HepG2 (cell line): ENCODE measurements at regions not wholly inside any gene's neighbourhood (a gene's known extent, or its start where the extent isn't known, plus 50 kb on each side); places are given as distances from the start of the nearest gene placed in this dataset.

ENCODE experiments used
- EZH2 ChIP-seq: conservative IDR thresholded peaks from 2 replicates; pipeline ENCODE4 v1.6.1; 2012; ENCODE audit warnings: mild to moderate bottlenecking, low read depth, low read length, moderate library complexity
- NBN ChIP-seq: fragments of 450-650 bp; conservative IDR thresholded peaks from 2 replicates; pipeline ENCODE4 v1.6.1; 2017
- NR3C1 ChIP-seq: sonication (generic); formaldehyde crosslinking; IDR thresholded peaks from 2 replicates; pipeline ENCODE4 v1.4.0; 2020; ENCODE audit warnings: missing genetic modification reagents
- POLR2A ChIP-seq, 2 experiments: IDR thresholded peaks; 2 replicates each; pipeline ENCODE4 v1.6.1; 2011; ENCODE audit warnings: low read depth in 2 of 2, low read length in 2 of 2, mild to moderate bottlenecking in 1 of 2, moderate library complexity in 1 of 2; ENCODE audit not compliant: insufficient read depth in 1 of 2
- SOX6 ChIP-seq, 2 experiments: fragments of 450-650 bp in 1 of 2; sonication (generic) in 1 of 2; formaldehyde crosslinking in 1 of 2; IDR thresholded peaks; 2 replicates each; pipeline versions ENCODE4 v1.4.0 to v1.6.1; 2017 to 2020; ENCODE audit warnings: antibody characterized with exemption in 1 of 2, mild to moderate bottlenecking in 1 of 2, missing genetic modification reagents in 1 of 2
- TBL1XR1 ChIP-seq: fragments of 150-350 bp; IDR thresholded peaks from 2 replicates; pipeline ENCODE4 v1.6.1; 2014; ENCODE audit warnings: borderline replicate concordance, low read length; ENCODE audit not compliant: partially characterized antibody
- TF ChIP-seq, protein P1 (sequence below), 2 experiments: sonication (generic) in 1 of 2; formaldehyde crosslinking in 1 of 2; IDR thresholded peaks; 2 replicates each; pipeline versions ENCODE4 v1.4.0 to v1.6.1; 2016 to 2020; ENCODE audit warnings: borderline replicate concordance in 1 of 2, low read depth in 1 of 2, mild to moderate bottlenecking in 1 of 2, missing genetic modification reagents in 1 of 2
- TF ChIP-seq, protein P2 (sequence below): sonication (generic); formaldehyde crosslinking; IDR thresholded peaks from 2 replicates; pipeline ENCODE4 v1.5.0; 2020; ENCODE audit warnings: mild to moderate bottlenecking, missing genetic modification reagents, moderate library complexity
- TF ChIP-seq, protein P3 (sequence below): sonication (generic); formaldehyde crosslinking; IDR thresholded peaks from 2 replicates; pipeline ENCODE4 v1.5.0; 2020; ENCODE audit warnings: mild to moderate bottlenecking, missing genetic modification reagents
- TF ChIP-seq, protein P4 (sequence below): sonication (generic); formaldehyde crosslinking; IDR thresholded peaks from 2 replicates; pipeline ENCODE4 v1.4.0; 2020; ENCODE audit warnings: missing genetic modification reagents
- TF ChIP-seq, protein P5 (sequence below): IDR thresholded peaks from 2 replicates; pipeline ENCODE4 v1.6.1; 2016; ENCODE audit warnings: missing compliant biosample characterization, missing genetic modification reagents, borderline replicate concordance
- TF ChIP-seq, protein P6 (sequence below): sonication (generic); formaldehyde crosslinking; IDR thresholded peaks from 2 replicates; pipeline ENCODE4 v1.4.0; 2020; ENCODE audit warnings: missing genetic modification reagents
- TF ChIP-seq, protein P7 (sequence below): sonication (generic); formaldehyde crosslinking; IDR thresholded peaks from 2 replicates; pipeline ENCODE4 v1.4.0; 2020; ENCODE audit warnings: missing genetic modification reagents
- TF ChIP-seq, protein P8 (sequence below): sonication (generic); formaldehyde crosslinking; conservative IDR thresholded peaks from 2 replicates; pipeline ENCODE4 v1.8.0; 2022; ENCODE audit warnings: missing genetic modification reagents

DNA sequence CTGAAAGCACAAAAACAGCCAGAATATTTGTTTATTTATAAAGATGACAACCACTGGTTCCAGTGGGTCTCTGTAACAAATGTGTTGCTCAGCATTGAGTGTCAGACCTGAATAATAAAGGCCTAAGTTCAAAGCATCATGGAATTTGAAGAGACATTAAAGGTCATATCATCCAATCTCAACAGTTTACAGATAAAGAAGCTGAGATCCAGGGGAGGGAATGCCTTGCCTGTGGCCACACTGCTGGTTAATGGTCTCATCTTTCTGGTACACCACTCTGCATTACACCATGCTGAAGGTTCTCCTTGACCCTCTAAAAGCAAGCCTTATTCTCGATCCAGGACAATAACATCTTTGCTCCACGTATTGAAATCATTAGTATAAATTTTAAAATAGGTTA is 446.5 kb upstream of the ACVR2A start:
- TF ChIP-seq, protein P1, sequence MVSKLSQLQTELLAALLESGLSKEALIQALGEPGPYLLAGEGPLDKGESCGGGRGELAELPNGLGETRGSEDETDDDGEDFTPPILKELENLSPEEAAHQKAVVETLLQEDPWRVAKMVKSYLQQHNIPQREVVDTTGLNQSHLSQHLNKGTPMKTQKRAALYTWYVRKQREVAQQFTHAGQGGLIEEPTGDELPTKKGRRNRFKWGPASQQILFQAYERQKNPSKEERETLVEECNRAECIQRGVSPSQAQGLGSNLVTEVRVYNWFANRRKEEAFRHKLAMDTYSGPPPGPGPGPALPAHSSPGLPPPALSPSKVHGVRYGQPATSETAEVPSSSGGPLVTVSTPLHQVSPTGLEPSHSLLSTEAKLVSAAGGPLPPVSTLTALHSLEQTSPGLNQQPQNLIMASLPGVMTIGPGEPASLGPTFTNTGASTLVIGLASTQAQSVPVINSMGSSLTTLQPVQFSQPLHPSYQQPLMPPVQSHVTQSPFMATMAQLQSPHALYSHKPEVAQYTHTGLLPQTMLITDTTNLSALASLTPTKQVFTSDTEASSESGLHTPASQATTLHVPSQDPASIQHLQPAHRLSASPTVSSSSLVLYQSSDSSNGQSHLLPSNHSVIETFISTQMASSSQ (IDR thresholded peaks at IDR 0.05; ENCODE audit: low read depth): no peak
- TF ChIP-seq, protein P1 (CRISPR knock-in tag; IDR thresholded peaks at IDR 0.05; ENCODE audit: borderline replicate concordance): no peak
- TF ChIP-seq NR3C1 (CRISPR knock-in tag): no peak
- TF ChIP-seq, protein P2, sequence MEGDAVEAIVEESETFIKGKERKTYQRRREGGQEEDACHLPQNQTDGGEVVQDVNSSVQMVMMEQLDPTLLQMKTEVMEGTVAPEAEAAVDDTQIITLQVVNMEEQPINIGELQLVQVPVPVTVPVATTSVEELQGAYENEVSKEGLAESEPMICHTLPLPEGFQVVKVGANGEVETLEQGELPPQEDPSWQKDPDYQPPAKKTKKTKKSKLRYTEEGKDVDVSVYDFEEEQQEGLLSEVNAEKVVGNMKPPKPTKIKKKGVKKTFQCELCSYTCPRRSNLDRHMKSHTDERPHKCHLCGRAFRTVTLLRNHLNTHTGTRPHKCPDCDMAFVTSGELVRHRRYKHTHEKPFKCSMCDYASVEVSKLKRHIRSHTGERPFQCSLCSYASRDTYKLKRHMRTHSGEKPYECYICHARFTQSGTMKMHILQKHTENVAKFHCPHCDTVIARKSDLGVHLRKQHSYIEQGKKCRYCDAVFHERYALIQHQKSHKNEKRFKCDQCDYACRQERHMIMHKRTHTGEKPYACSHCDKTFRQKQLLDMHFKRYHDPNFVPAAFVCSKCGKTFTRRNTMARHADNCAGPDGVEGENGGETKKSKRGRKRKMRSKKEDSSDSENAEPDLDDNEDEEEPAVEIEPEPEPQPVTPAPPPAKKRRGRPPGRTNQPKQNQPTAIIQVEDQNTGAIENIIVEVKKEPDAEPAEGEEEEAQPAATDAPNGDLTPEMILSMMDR (CRISPR knock-in tag): no peak
- no peak for TF ChIP-seq POLR2A (IDR thresholded peaks at IDR 0.05; ENCODE audit: insufficient read depth in 1 of 2, low read depth in 2 of 2, low read length in 2 of 2)
- no peak for TF ChIP-seq EZH2
- TF ChIP-seq, protein P3, sequence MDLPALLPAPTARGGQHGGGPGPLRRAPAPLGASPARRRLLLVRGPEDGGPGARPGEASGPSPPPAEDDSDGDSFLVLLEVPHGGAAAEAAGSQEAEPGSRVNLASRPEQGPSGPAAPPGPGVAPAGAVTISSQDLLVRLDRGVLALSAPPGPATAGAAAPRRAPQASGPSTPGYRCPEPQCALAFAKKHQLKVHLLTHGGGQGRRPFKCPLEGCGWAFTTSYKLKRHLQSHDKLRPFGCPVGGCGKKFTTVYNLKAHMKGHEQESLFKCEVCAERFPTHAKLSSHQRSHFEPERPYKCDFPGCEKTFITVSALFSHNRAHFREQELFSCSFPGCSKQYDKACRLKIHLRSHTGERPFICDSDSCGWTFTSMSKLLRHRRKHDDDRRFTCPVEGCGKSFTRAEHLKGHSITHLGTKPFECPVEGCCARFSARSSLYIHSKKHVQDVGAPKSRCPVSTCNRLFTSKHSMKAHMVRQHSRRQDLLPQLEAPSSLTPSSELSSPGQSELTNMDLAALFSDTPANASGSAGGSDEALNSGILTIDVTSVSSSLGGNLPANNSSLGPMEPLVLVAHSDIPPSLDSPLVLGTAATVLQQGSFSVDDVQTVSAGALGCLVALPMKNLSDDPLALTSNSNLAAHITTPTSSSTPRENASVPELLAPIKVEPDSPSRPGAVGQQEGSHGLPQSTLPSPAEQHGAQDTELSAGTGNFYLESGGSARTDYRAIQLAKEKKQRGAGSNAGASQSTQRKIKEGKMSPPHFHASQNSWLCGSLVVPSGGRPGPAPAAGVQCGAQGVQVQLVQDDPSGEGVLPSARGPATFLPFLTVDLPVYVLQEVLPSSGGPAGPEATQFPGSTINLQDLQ (CRISPR knock-in tag): no peak
- no peak for TF ChIP-seq NBN
- TF ChIP-seq, protein P4, sequence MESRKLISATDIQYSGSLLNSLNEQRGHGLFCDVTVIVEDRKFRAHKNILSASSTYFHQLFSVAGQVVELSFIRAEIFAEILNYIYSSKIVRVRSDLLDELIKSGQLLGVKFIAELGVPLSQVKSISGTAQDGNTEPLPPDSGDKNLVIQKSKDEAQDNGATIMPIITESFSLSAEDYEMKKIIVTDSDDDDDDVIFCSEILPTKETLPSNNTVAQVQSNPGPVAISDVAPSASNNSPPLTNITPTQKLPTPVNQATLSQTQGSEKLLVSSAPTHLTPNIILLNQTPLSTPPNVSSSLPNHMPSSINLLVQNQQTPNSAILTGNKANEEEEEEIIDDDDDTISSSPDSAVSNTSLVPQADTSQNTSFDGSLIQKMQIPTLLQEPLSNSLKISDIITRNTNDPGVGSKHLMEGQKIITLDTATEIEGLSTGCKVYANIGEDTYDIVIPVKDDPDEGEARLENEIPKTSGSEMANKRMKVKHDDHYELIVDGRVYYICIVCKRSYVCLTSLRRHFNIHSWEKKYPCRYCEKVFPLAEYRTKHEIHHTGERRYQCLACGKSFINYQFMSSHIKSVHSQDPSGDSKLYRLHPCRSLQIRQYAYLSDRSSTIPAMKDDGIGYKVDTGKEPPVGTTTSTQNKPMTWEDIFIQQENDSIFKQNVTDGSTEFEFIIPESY (CRISPR knock-in tag): no peak
- no peak for TF ChIP-seq TBL1XR1
- no peak for TF ChIP-seq SOX6 (IDR thresholded peaks at IDR 0.05)
- no peak for TF ChIP-seq SOX6 (CRISPR knock-in tag; IDR thresholded peaks at IDR 0.05)
- TF ChIP-seq, protein P5, sequence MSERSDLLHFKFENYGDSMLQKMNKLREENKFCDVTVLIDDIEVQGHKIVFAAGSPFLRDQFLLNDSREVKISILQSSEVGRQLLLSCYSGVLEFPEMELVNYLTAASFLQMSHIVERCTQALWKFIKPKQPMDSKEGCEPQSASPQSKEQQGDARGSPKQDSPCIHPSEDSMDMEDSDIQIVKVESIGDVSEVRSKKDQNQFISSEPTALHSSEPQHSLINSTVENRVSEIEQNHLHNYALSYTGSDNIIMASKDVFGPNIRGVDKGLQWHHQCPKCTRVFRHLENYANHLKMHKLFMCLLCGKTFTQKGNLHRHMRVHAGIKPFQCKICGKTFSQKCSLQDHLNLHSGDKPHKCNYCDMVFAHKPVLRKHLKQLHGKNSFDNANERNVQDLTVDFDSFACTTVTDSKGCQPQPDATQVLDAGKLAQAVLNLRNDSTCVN (CRISPR knock-in tag): no peak
- TF ChIP-seq, protein P6, sequence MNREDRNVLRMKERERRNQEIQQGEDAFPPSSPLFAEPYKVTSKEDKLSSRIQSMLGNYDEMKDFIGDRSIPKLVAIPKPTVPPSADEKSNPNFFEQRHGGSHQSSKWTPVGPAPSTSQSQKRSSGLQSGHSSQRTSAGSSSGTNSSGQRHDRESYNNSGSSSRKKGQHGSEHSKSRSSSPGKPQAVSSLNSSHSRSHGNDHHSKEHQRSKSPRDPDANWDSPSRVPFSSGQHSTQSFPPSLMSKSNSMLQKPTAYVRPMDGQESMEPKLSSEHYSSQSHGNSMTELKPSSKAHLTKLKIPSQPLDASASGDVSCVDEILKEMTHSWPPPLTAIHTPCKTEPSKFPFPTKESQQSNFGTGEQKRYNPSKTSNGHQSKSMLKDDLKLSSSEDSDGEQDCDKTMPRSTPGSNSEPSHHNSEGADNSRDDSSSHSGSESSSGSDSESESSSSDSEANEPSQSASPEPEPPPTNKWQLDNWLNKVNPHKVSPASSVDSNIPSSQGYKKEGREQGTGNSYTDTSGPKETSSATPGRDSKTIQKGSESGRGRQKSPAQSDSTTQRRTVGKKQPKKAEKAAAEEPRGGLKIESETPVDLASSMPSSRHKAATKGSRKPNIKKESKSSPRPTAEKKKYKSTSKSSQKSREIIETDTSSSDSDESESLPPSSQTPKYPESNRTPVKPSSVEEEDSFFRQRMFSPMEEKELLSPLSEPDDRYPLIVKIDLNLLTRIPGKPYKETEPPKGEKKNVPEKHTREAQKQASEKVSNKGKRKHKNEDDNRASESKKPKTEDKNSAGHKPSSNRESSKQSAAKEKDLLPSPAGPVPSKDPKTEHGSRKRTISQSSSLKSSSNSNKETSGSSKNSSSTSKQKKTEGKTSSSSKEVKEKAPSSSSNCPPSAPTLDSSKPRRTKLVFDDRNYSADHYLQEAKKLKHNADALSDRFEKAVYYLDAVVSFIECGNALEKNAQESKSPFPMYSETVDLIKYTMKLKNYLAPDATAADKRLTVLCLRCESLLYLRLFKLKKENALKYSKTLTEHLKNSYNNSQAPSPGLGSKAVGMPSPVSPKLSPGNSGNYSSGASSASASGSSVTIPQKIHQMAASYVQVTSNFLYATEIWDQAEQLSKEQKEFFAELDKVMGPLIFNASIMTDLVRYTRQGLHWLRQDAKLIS (CRISPR knock-in tag): no peak
- TF ChIP-seq, protein P7, sequence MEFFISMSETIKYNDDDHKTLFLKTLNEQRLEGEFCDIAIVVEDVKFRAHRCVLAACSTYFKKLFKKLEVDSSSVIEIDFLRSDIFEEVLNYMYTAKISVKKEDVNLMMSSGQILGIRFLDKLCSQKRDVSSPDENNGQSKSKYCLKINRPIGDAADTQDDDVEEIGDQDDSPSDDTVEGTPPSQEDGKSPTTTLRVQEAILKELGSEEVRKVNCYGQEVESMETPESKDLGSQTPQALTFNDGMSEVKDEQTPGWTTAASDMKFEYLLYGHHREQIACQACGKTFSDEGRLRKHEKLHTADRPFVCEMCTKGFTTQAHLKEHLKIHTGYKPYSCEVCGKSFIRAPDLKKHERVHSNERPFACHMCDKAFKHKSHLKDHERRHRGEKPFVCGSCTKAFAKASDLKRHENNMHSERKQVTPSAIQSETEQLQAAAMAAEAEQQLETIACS (CRISPR knock-in tag): no peak
- TF ChIP-seq, protein P8, sequence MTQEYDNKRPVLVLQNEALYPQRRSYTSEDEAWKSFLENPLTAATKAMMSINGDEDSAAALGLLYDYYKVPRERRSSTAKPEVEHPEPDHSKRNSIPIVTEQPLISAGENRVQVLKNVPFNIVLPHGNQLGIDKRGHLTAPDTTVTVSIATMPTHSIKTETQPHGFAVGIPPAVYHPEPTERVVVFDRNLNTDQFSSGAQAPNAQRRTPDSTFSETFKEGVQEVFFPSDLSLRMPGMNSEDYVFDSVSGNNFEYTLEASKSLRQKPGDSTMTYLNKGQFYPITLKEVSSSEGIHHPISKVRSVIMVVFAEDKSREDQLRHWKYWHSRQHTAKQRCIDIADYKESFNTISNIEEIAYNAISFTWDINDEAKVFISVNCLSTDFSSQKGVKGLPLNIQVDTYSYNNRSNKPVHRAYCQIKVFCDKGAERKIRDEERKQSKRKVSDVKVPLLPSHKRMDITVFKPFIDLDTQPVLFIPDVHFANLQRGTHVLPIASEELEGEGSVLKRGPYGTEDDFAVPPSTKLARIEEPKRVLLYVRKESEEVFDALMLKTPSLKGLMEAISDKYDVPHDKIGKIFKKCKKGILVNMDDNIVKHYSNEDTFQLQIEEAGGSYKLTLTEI (CRISPR knock-in tag): no peak
